ENCODE measurements at regions not wholly inside any gene's neighbourhood (a gene's known extent, or its start where the extent isn't known, plus 50 kb on each side); places are given as distances from the start of the nearest gene placed in this dataset.

DNA sequence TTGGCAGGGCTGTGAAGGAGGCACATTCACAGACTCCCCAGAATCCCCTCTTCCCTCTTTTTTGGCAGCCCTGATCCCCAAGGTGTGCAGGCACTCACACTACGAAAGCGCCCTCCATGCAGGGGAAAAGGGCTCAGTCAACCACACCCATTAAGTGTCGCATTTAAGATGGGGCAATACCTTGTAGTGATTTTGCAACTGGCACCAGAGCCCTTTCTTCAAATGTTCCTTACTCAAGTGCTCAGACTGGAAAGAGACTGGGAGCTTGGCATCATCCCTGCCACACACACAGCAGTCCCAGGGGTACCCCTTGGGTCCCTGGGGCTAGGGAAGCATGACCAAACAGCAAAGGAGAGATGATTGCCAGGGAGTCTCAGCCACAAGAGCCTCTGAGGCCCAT lies 190.1 kb downstream of the HAUS1 start:
- H3K4me2 ChIP-seq (ENCODE audit: insufficient read depth, low read length), result no peak overlapping the region
- H3K27ac ChIP-seq (ENCODE audit: low read length), result no peak overlapping the region
- no peak overlapping the region for H2AFZ ChIP-seq (ENCODE audit: low read depth, low read length)
- no peak overlapping the region for H3K9ac ChIP-seq (ENCODE audit: low read depth, low read length)
- H3K79me2 ChIP-seq (ENCODE audit: insufficient read depth, low read length), result no peaks in the 10 kb centered on the region
- H3K9me3 ChIP-seq (ENCODE audit: insufficient read depth, low read length, severe bottlenecking), result no peaks in the 10 kb centered on the region
- DNase-seq (no peak), ATAC-seq (ENCODE audit: insufficient read depth, low read depth) (no peak)
- no peaks in the 10 kb centered on the region for H4K20me1 ChIP-seq (ENCODE audit: insufficient read depth, low read length)
- no peak for TF ChIP-seq EZH2 (IDR thresholded peaks at IDR 0.05; ENCODE audit: borderline replicate concordance, low read depth, low read length, severe bottlenecking)
- TF ChIP-seq, protein P1, sequence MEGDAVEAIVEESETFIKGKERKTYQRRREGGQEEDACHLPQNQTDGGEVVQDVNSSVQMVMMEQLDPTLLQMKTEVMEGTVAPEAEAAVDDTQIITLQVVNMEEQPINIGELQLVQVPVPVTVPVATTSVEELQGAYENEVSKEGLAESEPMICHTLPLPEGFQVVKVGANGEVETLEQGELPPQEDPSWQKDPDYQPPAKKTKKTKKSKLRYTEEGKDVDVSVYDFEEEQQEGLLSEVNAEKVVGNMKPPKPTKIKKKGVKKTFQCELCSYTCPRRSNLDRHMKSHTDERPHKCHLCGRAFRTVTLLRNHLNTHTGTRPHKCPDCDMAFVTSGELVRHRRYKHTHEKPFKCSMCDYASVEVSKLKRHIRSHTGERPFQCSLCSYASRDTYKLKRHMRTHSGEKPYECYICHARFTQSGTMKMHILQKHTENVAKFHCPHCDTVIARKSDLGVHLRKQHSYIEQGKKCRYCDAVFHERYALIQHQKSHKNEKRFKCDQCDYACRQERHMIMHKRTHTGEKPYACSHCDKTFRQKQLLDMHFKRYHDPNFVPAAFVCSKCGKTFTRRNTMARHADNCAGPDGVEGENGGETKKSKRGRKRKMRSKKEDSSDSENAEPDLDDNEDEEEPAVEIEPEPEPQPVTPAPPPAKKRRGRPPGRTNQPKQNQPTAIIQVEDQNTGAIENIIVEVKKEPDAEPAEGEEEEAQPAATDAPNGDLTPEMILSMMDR (IDR thresholded peaks at IDR 0.05; ENCODE audit: borderline replicate concordance, extremely low read depth, low read length, poor library complexity, severe bottlenecking), result no peak
- no peak overlapping the region for H3K4me3 ChIP-seq (ENCODE audit: low read depth in 1 of 2, low read length in 2 of 2)
- H3K36me3 ChIP-seq (ENCODE audit: insufficient read depth, low read length), result no peaks in the 10 kb centered on the region
- H3K27me3 ChIP-seq (ENCODE audit: insufficient read depth, low read length, poor library complexity), result no peaks in the 10 kb centered on the region
- no peaks in the 10 kb centered on the region for H3K4me1 ChIP-seq (ENCODE audit: insufficient read depth, low read length)

DNA sequence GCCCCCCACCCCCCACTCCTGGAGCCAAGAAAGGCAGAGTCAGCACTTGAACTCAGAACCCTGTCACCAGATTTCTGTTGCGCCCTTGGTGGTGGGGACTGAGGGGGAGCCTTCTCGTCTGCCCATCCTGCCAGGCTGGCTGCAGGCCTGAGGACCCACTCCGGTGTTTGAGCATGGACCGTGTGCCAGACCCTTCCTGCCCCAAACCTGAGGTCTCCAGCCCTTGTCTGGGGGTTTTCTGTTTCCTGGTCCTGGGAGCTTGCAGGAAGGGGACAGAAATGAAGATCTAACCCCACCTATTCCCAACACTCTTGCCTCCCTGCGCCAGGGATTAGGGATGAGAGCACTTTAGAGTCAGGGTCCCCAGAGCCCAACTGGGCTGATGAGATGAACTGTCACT lies 190.6 kb downstream of the HAUS1 start:
- no peak overlapping the region for H3K27ac ChIP-seq (ENCODE audit: low read length)
- TF ChIP-seq EZH2 (IDR thresholded peaks at IDR 0.05; ENCODE audit: borderline replicate concordance, low read depth, low read length, severe bottlenecking), result no peak
- TF ChIP-seq, protein P1 (IDR thresholded peaks at IDR 0.05; ENCODE audit: borderline replicate concordance, extremely low read depth, low read length, poor library complexity, severe bottlenecking), result no peak
- H3K36me3 ChIP-seq (ENCODE audit: insufficient read depth, low read length), result no peaks in the 10 kb centered on the region
- H3K9ac ChIP-seq (ENCODE audit: low read depth, low read length), result no peak overlapping the region
- H3K27me3 ChIP-seq (ENCODE audit: insufficient read depth, low read length, poor library complexity), result no peaks in the 10 kb centered on the region
- no peak overlapping the region for H3K4me3 ChIP-seq (ENCODE audit: low read depth in 1 of 2, low read length in 2 of 2)
- H3K79me2 ChIP-seq (ENCODE audit: insufficient read depth, low read length), result no peaks in the 10 kb centered on the region
- H2AFZ ChIP-seq (ENCODE audit: low read depth, low read length), result no peak overlapping the region
- H3K9me3 ChIP-seq (ENCODE audit: insufficient read depth, low read length, severe bottlenecking), result no peaks in the 10 kb centered on the region
- no peak for ATAC-seq (ENCODE audit: insufficient read depth, low read depth)
- no peaks in the 10 kb centered on the region for H3K4me1 ChIP-seq (ENCODE audit: insufficient read depth, low read length)
- H3K4me2 ChIP-seq (ENCODE audit: insufficient read depth, low read length), result no peak overlapping the region
- H4K20me1 ChIP-seq (ENCODE audit: insufficient read depth, low read length), result no peaks in the 10 kb centered on the region
- DNase-seq, result no peak

DNA sequence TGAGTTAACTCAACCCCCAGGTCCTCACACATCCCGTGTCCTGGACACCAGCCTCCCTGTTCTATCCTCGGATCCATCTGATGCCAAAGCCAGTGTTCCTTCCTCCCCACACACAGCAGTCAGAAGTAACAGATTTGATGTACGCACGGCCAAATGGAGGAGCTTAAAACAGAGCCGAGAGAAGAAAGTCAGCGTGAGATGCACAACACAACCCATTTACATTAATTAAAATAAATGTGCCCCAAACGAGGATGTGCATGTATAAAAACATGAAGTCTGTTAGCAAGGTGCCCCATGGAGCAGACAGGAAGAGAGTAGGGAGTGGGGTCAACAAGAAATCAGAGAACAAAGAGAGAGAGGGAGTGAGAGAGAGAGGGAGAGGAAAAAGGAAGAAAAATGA lies 191.2 kb downstream of the HAUS1 start:
- H3K4me3 ChIP-seq (ENCODE audit: low read depth in 1 of 2, low read length in 2 of 2), result no peak overlapping the region
- no peak for ATAC-seq (ENCODE audit: insufficient read depth, low read depth)
- H3K4me2 ChIP-seq (ENCODE audit: insufficient read depth, low read length), result no peak overlapping the region
- H3K9me3 ChIP-seq (ENCODE audit: insufficient read depth, low read length, severe bottlenecking), result no peaks in the 10 kb centered on the region
- H3K27ac ChIP-seq (ENCODE audit: low read length), result no peak overlapping the region
- H2AFZ ChIP-seq (ENCODE audit: low read depth, low read length), result no peak overlapping the region
- no peaks in the 10 kb centered on the region for H4K20me1 ChIP-seq (ENCODE audit: insufficient read depth, low read length)
- no peaks in the 10 kb centered on the region for H3K4me1 ChIP-seq (ENCODE audit: insufficient read depth, low read length)
- no peaks in the 10 kb centered on the region for H3K79me2 ChIP-seq (ENCODE audit: insufficient read depth, low read length)
- no peak for DNase-seq
- H3K36me3 ChIP-seq (ENCODE audit: insufficient read depth, low read length), result no peaks in the 10 kb centered on the region
- H3K27me3 ChIP-seq (ENCODE audit: insufficient read depth, low read length, poor library complexity), result no peaks in the 10 kb centered on the region
- TF ChIP-seq, protein P1 (IDR thresholded peaks at IDR 0.05; ENCODE audit: borderline replicate concordance, extremely low read depth, low read length, poor library complexity, severe bottlenecking), result no peak
- no peak for TF ChIP-seq EZH2 (IDR thresholded peaks at IDR 0.05; ENCODE audit: borderline replicate concordance, low read depth, low read length, severe bottlenecking)
- no peak overlapping the region for H3K9ac ChIP-seq (ENCODE audit: low read depth, low read length)

DNA sequence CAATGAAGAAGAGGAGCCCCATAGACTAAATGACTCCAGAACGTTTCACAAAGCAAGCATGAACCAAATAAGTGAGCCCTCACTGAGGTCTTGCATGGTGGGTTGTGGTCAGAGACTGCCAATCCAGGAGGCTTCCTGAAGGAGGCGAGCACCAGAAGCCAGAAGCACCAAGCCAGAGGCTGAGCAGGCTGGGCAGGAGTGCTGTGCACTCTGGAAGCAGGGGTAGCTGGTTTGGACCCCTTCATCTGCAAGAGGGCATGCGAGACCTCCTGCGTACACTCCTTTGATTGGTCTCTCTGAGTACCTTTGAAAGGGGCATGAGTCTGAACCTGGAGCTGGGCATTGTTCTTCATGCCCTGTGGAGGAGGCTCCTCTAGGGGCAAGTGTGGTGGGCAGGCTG lies 192.5 kb downstream of the HAUS1 start:
- Histone ChIP-seq H3K36me3 (ENCODE audit: insufficient read depth, low read length) (no peaks in the 10 kb centered on the region), H3K4me3 (ENCODE audit: low read depth in 1 of 2, low read length in 2 of 2) (no peak overlapping the region), H3K9me3 (ENCODE audit: insufficient read depth, low read length, severe bottlenecking) (no peaks in the 10 kb centered on the region), H3K27me3 (ENCODE audit: insufficient read depth, low read length, poor library complexity) (no peaks in the 10 kb centered on the region), H4K20me1 (ENCODE audit: insufficient read depth, low read length) (no peaks in the 10 kb centered on the region), H3K79me2 (ENCODE audit: insufficient read depth, low read length) (no peaks in the 10 kb centered on the region), H3K9ac (ENCODE audit: low read depth, low read length) (no peak overlapping the region), H3K4me1 (ENCODE audit: insufficient read depth, low read length) (no peaks in the 10 kb centered on the region), H2AFZ (ENCODE audit: low read depth, low read length) (no peak overlapping the region), H3K27ac (ENCODE audit: low read length) (no peak overlapping the region), H3K4me2 (ENCODE audit: insufficient read depth, low read length) (no peak overlapping the region)
- ATAC-seq (ENCODE audit: insufficient read depth, low read depth) (0 out of 3 replicates have a peak, but pooled peaks have one; percentile 25), DNase-seq (no peak)
- no peak for TF ChIP-seq EZH2 (IDR thresholded peaks at IDR 0.05; ENCODE audit: borderline replicate concordance, low read depth, low read length, severe bottlenecking)
- TF ChIP-seq, protein P1 (IDR thresholded peaks at IDR 0.05; ENCODE audit: borderline replicate concordance, extremely low read depth, low read length, poor library complexity, severe bottlenecking), result no peak

All from DND-41 (cell line).